HepG2 (cell line): ENCODE measurements at regions not wholly inside any gene's neighbourhood (a gene's known extent, or its start where the extent isn't known, plus 50 kb on each side); places are given as distances from the start of the nearest gene placed in this dataset.

ENCODE experiments used
- ATAC-seq: fragments of 200-7000 bp; cut with Tn5 transposase; 3 replicates; pipeline ENCODE4 v1.9.1; 2020; ENCODE audit warnings: mild to moderate bottlenecking, moderate library complexity
- BruUV-seq: library from RNA; stranded (reverse); fragments of 400-500 nt; replicated peaks from 2 replicates; lab custom pipeline; 2021; lab: Mats Ljungman, UMichigan
- CTCF ChIA-PET: fragments of 300-600 bp; formaldehyde crosslinking; extraction: SDS; loops from one replicate; lab custom pipeline; 2021; ENCODE audit warnings: low total read pairs, inconsistent platforms, low intra/inter-chr PET ratio; lab: Yijun Ruan, JAX
- POLR2A ChIA-PET: fragments of 350-600 bp; sonication (Branson Sonifier 250); formaldehyde crosslinking; loops from one replicate; lab custom pipeline; 2020; ENCODE audit warnings: antibody characterized with exemption, inconsistent platforms; lab: Yijun Ruan, JAX
- DNase-seq: peaks from one replicate; pipeline ENCODE4 v3.0.0-alpha.2; 2015; ENCODE audit warnings: low spot score
- FAIRE-seq: peaks from 3 replicates; lab custom pipeline; 2011; peaks lifted over from hg19 to GRCh38; lab: Jason Lieb, UNC
- H2AFZ ChIP-seq: one replicate; pipeline ENCODE4 v1.6.1; 2011; ENCODE audit warnings: low read length, inconsistent platforms
- H3K27ac ChIP-seq: fragments of 300-600 bp; 3 replicates; pipeline ENCODE4 v1.8.0; 2011; ENCODE audit warnings: mixed run types, mild to moderate bottlenecking, mixed read lengths, low read length, inconsistent platforms; ENCODE audit not compliant: insufficient read depth; ENCODE audit errors: extremely low read length
- H3K27me3 ChIP-seq, 2 experiments: fragments of 200-600 bp in 1 of 2; 2 replicates in 1 of 2; 3 replicates in 1 of 2; pipeline versions ENCODE4 v1.6.0 to v1.8.0; 2011; ENCODE audit warnings: low read length in 2 of 2, mild to moderate bottlenecking in 2 of 2, moderate library complexity in 2 of 2, inconsistent platforms in 1 of 2; ENCODE audit not compliant: insufficient read depth in 2 of 2, control insufficient read depth in 1 of 2
- H3K36me3 ChIP-seq, 2 experiments: fragments of 200-600 bp in 1 of 2; replicated peaks in 1 of 2; 2 replicates in 1 of 2; 3 replicates in 1 of 2; pipeline versions ENCODE4 v1.5.1 to v1.8.0; 2011; ENCODE audit warnings: low read length in 2 of 2, inconsistent platforms in 1 of 2; ENCODE audit not compliant: insufficient read depth in 2 of 2, control insufficient read depth in 1 of 2
- H3K4me1 ChIP-seq: 2 replicates; pipeline ENCODE4 v1.5.1; 2012; ENCODE audit warnings: low read length, inconsistent platforms; ENCODE audit not compliant: insufficient read depth
- H3K4me2 ChIP-seq: 2 replicates; pipeline ENCODE4 v1.6.0; 2011; ENCODE audit warnings: low read depth, low read length, inconsistent platforms
- H3K4me3 ChIP-seq, 3 experiments: fragments of 200-600 bp in 1 of 3; sonication (generic), shearing (Covaris generic) in 1 of 3; replicated peaks in 1 of 3; 2 replicates each; pipeline ENCODE4 v1.5.1; 2011 to 2016; ENCODE audit warnings: low read length in 3 of 3, inconsistent platforms in 2 of 3, low read depth in 2 of 3, mild to moderate bottlenecking in 2 of 3, control low read depth in 1 of 3, mixed read lengths in 1 of 3; ENCODE audit not compliant: insufficient read depth in 1 of 3
- H3K79me2 ChIP-seq: one replicate; pipeline ENCODE4 v1.6.1; 2011; ENCODE audit warnings: low read length, inconsistent platforms; ENCODE audit not compliant: insufficient read depth
- H3K9ac ChIP-seq: 2 replicates; pipeline ENCODE4 v1.6.0; 2011; ENCODE audit warnings: mild to moderate bottlenecking, low read depth, low read length, inconsistent platforms; ENCODE audit not compliant: insufficient read depth
- H3K9me3 ChIP-seq: 2 replicates; pipeline ENCODE4 v1.5.1; 2012; ENCODE audit warnings: mild to moderate bottlenecking, low read length
- H4K20me1 ChIP-seq: 2 replicates; pipeline ENCODE4 v1.6.0; 2011; ENCODE audit warnings: inconsistent platforms, mild to moderate bottlenecking, low read length, moderate library complexity; ENCODE audit not compliant: insufficient read depth
- ARNT ChIP-seq: fragments of 450-650 bp; IDR thresholded peaks from 2 replicates; pipeline ENCODE4 v1.6.1; 2017
- CREB1 ChIP-seq, 2 experiments: fragments of 450-650 bp in 1 of 2; IDR thresholded peaks; 2 replicates each; pipeline ENCODE4 v1.6.1; 2016 to 2017; ENCODE audit warnings: control low read depth in 1 of 2, mild to moderate bottlenecking in 1 of 2, missing compliant biosample characterization in 1 of 2, missing genetic modification characterization in 1 of 2
- FOXO4 ChIP-seq: sonication (generic); formaldehyde crosslinking; conservative IDR thresholded peaks from 2 replicates; pipeline ENCODE4 v1.8.1; 2023; ENCODE audit warnings: missing genetic modification reagents
- KDM4B ChIP-seq: sonication (generic); formaldehyde crosslinking; IDR thresholded peaks from 2 replicates; pipeline ENCODE4 v1.4.0; 2020; ENCODE audit warnings: missing genetic modification reagents
- MTA1 ChIP-seq: sonication (generic); formaldehyde crosslinking; IDR thresholded peaks from 2 replicates; pipeline ENCODE4 v1.4.0; 2020; ENCODE audit warnings: missing genetic modification reagents, mild to moderate bottlenecking, borderline replicate concordance
- SNAI1 ChIP-seq: sonication (generic); formaldehyde crosslinking; IDR thresholded peaks from 2 replicates; pipeline ENCODE4 v1.5.0; 2020; ENCODE audit warnings: mild to moderate bottlenecking, missing genetic modification reagents, borderline replicate concordance
- SNAPC2 ChIP-seq: sonication (generic); formaldehyde crosslinking; IDR thresholded peaks from 2 replicates; pipeline ENCODE4 v1.8.1; 2022; ENCODE audit warnings: mild to moderate bottlenecking, missing genetic modification reagents
- ZBTB10 ChIP-seq: sonication (generic); formaldehyde crosslinking; IDR thresholded peaks from 2 replicates; pipeline ENCODE4 v1.4.0; 2020; ENCODE audit warnings: missing genetic modification reagents, borderline replicate concordance
- ZNF280D ChIP-seq: sonication (generic); formaldehyde crosslinking; IDR thresholded peaks from 2 replicates; pipeline ENCODE4 v1.5.1; 2020; ENCODE audit warnings: mild to moderate bottlenecking, missing genetic modification reagents
- ZNF329 ChIP-seq: sonication (generic); formaldehyde crosslinking; IDR thresholded peaks from 2 replicates; pipeline ENCODE4 v1.9.0; 2021; ENCODE audit warnings: low read depth, mild to moderate bottlenecking, missing genetic modification reagents
- ZNF784 ChIP-seq: sonication (generic); formaldehyde crosslinking; IDR thresholded peaks from 2 replicates; pipeline ENCODE4 v1.5.1; 2020; ENCODE audit warnings: missing genetic modification reagents, mild to moderate bottlenecking, borderline replicate concordance
- WGBS: methylation state at CpG from one replicate; pipeline ENCODE4 v1.1.6; 2017; ENCODE audit warnings: low lambda C conversion rate; 5-methylcytosine and 5-hydroxymethylcytosine counted together
- in situ Hi-C: cut with HindIII; loops from 2 replicates; pipeline ENCODE4 v1.10.0; 2017; ENCODE audit warnings: low pct_unique_long_range_greater_than_20kb; ENCODE audit not compliant: extremely low pct_ligation_motif_present
- intact Hi-C: fragments of 100-400 bp; cut with micrococcal nuclease; formaldehyde crosslinking; loops from one replicate; pipeline ENCODE4 v1.10.0; 2022; ENCODE audit not compliant: unreplicated experiment

- no peak for TF ChIP-seq ZNF280D
These were observed 254.7 kb upstream of the FIGN start (continued) for GRCh38 chr2:163990541-163990940.

GRCh38 chr2:163990101-163990500, 254.3 kb upstream of the FIGN start:
- WGBS: 19% methylated on average over 4 of the region's 4 CpGs
- Histone ChIP-seq H3K27ac (no peak overlapping the region), H3K4me2 (no peak overlapping the region), H3K9ac (no peak overlapping the region), H3K4me1 (no peaks in the 10 kb centered on the region)
- BruUV-seq: no TSS peak
- in situ Hi-C loops: no loop called here
- POLR2A ChIA-PET: no interaction called here
- no peak for TF ChIP-seq MTA1
- TF ChIP-seq ZNF329 (CRISPR knock-in tag): no peak
- TF ChIP-seq ZBTB10 (CRISPR knock-in tag): no peak
- TF ChIP-seq ARNT: no peak
- no peak for TF ChIP-seq FOXO4
- no peak for TF ChIP-seq SNAI1 (CRISPR knock-in tag)
- TF ChIP-seq CREB1 (IDR thresholded peaks at IDR 0.05): no peak
- TF ChIP-seq CREB1 (CRISPR knock-in tag; IDR thresholded peaks at IDR 0.05): no peak
- no peak for TF ChIP-seq SNAPC2 (CRISPR knock-in tag)
- no peak for TF ChIP-seq KDM4B
- TF ChIP-seq ZNF784: no peak
- TF ChIP-seq, all 625 proteins: peak for 0
- no peaks in the 10 kb centered on the region for H4K20me1 ChIP-seq
- DNase-seq: no peak
- no peaks in the 10 kb centered on the region for H3K9me3 ChIP-seq
- no peaks in the 10 kb centered on the region for H3K27me3 ChIP-seq
- H3K4me3 ChIP-seq: no peak overlapping the region
- H2AFZ ChIP-seq: no peak overlapping the region
- intact Hi-C loops: no loop called here
- ATAC-seq: no peak
- no peaks in the 10 kb centered on the region for H3K36me3 ChIP-seq
- H3K79me2 ChIP-seq: no peaks in the 10 kb centered on the region
- FAIRE-seq: no peak
- CTCF ChIA-PET: no interaction called here
